22Rv1 (cell line): ENCODE measurements at regions not wholly inside any gene's neighbourhood (a gene's known extent, or its start where the extent isn't known, plus 50 kb on each side); places are given as distances from the start of the nearest gene placed in this dataset.

ENCODE experiments used
- H3K27ac ChIP-seq: fragments of 450-650 bp; 2 replicates; pipeline ENCODE4 v1.5.1; 2017
- CTCF ChIP-seq: fragments of 450-650 bp; IDR thresholded peaks from 2 replicates; pipeline ENCODE4 v1.5.1; 2017; ENCODE audit warnings: mild to moderate bottlenecking
- ZFX ChIP-seq: fragments of 450-650 bp; IDR thresholded peaks from 2 replicates; pipeline ENCODE4 v1.6.1; 2017; ENCODE audit warnings: antibody characterized with exemption, borderline replicate concordance

- no peak for TF ChIP-seq ZFX
- no peak for TF ChIP-seq CTCF
These were observed 61.6 kb upstream of the HPCAL1 start for GRCh38 chr2:10240911-10241610.

GRCh38 chr2:10241641-10242430 lies 60.9 kb upstream of the HPCAL1 start:
- no peak for TF ChIP-seq ZFX
- TF ChIP-seq CTCF: no peak
- no peak overlapping the region for H3K27ac ChIP-seq

More at GRCh38 chr2:10240911-10241610, 61.6 kb upstream of the HPCAL1 start:
- H3K27ac ChIP-seq: no peak overlapping the region

GRCh38 chr2:10242451-10242850 lies 60.3 kb upstream of the HPCAL1 start:
- H3K27ac ChIP-seq: no peak overlapping the region
- TF ChIP-seq CTCF: no peak
- TF ChIP-seq ZFX: no peak

GRCh38 chr2:10242998-10243925 lies 59.4 kb upstream of the HPCAL1 start:
- TF ChIP-seq CTCF: no peak
- H3K27ac ChIP-seq: no peak overlapping the region

- H3K27ac ChIP-seq: no peak overlapping the region
- TF ChIP-seq ZFX (no peak), CTCF (no peak)
These were observed 58.8 kb upstream of the HPCAL1 start for GRCh38 chr2:10243926-10244270.

GRCh38 chr2:10245021-10245420 lies 57.7 kb upstream of the HPCAL1 start:
- TF ChIP-seq ZFX (no peak), CTCF (no peak)
- H3K27ac ChIP-seq: no peak overlapping the region
